ENCODE measurements at regions not wholly inside any gene's neighbourhood (a gene's known extent, or its start where the extent isn't known, plus 50 kb on each side); places are given as distances from the start of the nearest gene placed in this dataset.

GRCh38 chr16:80294172-80294571, 246.6 kb upstream of the DYNLRB2 start:
- H3K27ac ChIP-seq: no peak overlapping the region
- TF ChIP-seq CTCF (conservative IDR thresholded peaks at IDR 0.05): no peak

GRCh38 chr16:80288616-80289015, 252.2 kb upstream of the DYNLRB2 start:
- TF ChIP-seq CTCF (conservative IDR thresholded peaks at IDR 0.05): no peak
- H3K27ac ChIP-seq: no peak overlapping the region

GRCh38 chr16:80287674-80288073, 253.1 kb upstream of the DYNLRB2 start:
- no peak overlapping the region for H3K27ac ChIP-seq
- TF ChIP-seq CTCF (conservative IDR thresholded peaks at IDR 0.05): no peak

GRCh38 chr16:80285104-80285503, 255.7 kb upstream of the DYNLRB2 start:
- no peak overlapping the region for H3K27ac ChIP-seq
- TF ChIP-seq CTCF (conservative IDR thresholded peaks at IDR 0.05): no peak

- TF ChIP-seq CTCF (conservative IDR thresholded peaks at IDR 0.05): no peak
- no peak overlapping the region for H3K27ac ChIP-seq
These were observed 257.1 kb upstream of the DYNLRB2 start for GRCh38 chr16:80283466-80284392.

GRCh38 chr16:80280557-80280956, 260.2 kb upstream of the DYNLRB2 start:
- no peak for TF ChIP-seq CTCF (conservative IDR thresholded peaks at IDR 0.05)
- H3K27ac ChIP-seq: no peak overlapping the region

GRCh38 chr16:80279656-80280055, 261.1 kb upstream of the DYNLRB2 start:
- no peak for TF ChIP-seq CTCF (conservative IDR thresholded peaks at IDR 0.05)

More at GRCh38 chr16:80279656-80280055, 261.1 kb upstream of the DYNLRB2 start:
- H3K27ac ChIP-seq: no peak overlapping the region
